Fibroblast of skin of right quadriceps (primary cell): ENCODE measurements at regions not wholly inside any gene's neighbourhood (a gene's known extent, or its start where the extent isn't known, plus 50 kb on each side); places are given as distances from the start of the nearest gene placed in this dataset.
"Not testable (repeated sequence)": the region's sequence is repeated elsewhere in the genome, so short reads cannot be mapped to it uniquely, and the experiment has no call there.

Experiments used
- DNase-seq: peaks from one replicate; pipeline ENCODE4 v3.0.0-alpha.2; 2013

DNA sequence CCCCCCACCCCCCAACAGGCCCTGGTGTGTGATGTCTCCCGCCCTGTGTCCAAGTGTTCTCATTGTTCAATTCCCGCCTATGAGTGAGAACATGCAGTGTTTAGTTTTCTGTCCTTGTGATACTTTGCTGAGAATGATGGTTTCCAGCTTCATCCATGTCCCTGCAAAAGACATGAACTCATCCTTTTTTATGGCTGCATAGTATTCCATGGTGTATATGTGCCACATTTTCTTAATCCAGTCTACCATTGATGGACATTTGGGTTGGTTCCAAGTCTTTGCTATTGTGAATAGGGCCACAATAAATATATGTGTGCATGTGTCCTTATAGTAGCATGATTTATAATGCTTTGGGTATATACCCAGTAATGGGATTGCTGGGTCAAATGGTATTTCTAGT is 54.0 kb downstream of the ZCCHC13 start:
- DNase-seq: not testable (repeated sequence)

GRCh38 chrX:74363914-74364313 is 57.4 kb upstream of the SLC16A2 start:
- DNase-seq: no peak

GRCh38 chrX:74369666-74370065 is 51.6 kb upstream of the SLC16A2 start:
- no peak for DNase-seq

DNA sequence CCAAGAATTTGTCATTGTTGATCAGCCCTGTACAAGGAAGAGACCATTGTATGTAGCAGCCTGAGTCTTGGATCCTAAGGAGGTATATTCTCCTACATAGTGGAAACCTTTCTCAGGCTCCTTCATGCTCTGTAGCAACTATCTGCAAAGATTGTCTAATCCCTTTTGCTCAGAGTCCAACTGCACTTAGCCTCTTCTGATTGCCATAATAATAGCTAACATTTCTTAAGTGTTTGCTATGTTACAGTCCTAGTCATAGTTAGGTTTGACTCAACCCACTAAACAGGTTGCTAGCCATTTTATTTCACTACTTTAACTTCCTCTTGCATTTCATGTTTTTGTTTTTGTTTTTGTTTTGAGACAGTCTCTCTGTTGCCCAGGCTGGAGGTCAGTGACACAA is 50.8 kb upstream of the SLC16A2 start:
- no peak for DNase-seq

- peak; percentile 2 for DNase-seq
Measured at GRCh38 chrX:74371425-74372222, 49.7 kb upstream of the SLC16A2 start.
